ENCODE measurements at regions not wholly inside any gene's neighbourhood (a gene's known extent, or its start where the extent isn't known, plus 50 kb on each side); places are given as distances from the start of the nearest gene placed in this dataset.

DNA sequence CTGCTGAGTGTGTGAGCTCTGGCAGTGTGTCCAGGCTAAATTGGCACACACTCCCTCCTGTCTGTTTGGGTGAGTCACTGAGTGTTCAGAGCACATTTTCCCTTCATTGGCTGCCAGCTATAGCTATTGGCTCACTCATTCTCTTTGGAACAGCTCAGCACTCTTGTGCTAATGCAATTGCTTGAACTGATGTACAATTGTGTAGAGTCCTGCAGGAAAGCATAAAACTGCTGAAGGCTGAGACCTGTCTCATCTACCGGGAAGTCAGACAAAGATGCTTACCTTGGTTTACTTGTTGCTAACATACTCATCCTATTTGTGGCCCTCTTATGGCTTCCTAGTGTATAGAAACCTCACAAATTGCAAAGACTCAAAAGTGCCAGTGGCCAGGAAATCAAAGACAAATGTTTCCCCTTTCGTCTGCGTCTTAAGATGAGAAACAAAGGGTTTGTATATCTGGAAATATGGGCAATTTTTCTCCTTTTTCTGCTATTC, 351.0 kb downstream of the BCKDHB start:
- TF ChIP-seq ZFX (IDR thresholded peaks at IDR 0.05; ENCODE audit: borderline replicate concordance) = no peak
- TF ChIP-seq, protein P1, sequence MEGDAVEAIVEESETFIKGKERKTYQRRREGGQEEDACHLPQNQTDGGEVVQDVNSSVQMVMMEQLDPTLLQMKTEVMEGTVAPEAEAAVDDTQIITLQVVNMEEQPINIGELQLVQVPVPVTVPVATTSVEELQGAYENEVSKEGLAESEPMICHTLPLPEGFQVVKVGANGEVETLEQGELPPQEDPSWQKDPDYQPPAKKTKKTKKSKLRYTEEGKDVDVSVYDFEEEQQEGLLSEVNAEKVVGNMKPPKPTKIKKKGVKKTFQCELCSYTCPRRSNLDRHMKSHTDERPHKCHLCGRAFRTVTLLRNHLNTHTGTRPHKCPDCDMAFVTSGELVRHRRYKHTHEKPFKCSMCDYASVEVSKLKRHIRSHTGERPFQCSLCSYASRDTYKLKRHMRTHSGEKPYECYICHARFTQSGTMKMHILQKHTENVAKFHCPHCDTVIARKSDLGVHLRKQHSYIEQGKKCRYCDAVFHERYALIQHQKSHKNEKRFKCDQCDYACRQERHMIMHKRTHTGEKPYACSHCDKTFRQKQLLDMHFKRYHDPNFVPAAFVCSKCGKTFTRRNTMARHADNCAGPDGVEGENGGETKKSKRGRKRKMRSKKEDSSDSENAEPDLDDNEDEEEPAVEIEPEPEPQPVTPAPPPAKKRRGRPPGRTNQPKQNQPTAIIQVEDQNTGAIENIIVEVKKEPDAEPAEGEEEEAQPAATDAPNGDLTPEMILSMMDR (IDR thresholded peaks at IDR 0.05) = no peak
- no peak overlapping the region for H3K27ac ChIP-seq

DNA sequence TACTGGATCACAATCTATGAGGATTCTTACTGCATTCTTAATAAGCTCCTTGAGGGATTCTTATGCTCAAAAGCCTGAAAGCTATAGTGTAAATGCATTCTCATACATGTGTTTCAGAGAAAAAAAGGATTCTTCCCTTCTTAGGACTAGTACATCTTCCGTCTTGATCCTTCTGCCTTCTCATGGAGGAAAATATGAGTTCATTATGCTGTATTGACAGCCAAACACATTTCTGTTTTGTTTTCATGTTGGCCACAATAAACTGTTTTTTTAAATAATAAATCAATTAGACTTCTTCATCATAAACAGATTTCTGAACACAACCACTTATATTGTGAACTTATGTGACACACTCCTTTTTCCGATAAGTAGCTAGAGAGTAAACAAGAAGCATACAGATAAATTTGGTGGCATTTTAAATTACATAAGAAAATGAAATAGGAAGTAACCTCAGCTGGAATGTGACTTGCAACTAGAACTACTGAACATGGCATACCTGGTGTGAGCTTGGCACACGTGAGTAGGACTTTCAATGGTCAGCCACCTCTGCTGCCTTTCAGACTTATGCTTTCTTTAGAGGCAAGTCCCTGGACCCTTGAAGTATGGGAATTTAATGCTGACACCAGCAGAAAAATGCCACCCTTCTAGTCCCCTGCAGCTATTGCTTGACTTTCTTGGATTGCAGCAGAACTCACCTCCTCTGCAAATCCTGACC, 350.4 kb downstream of the BCKDHB start:
- no peak overlapping the region for H3K27ac ChIP-seq

DNA sequence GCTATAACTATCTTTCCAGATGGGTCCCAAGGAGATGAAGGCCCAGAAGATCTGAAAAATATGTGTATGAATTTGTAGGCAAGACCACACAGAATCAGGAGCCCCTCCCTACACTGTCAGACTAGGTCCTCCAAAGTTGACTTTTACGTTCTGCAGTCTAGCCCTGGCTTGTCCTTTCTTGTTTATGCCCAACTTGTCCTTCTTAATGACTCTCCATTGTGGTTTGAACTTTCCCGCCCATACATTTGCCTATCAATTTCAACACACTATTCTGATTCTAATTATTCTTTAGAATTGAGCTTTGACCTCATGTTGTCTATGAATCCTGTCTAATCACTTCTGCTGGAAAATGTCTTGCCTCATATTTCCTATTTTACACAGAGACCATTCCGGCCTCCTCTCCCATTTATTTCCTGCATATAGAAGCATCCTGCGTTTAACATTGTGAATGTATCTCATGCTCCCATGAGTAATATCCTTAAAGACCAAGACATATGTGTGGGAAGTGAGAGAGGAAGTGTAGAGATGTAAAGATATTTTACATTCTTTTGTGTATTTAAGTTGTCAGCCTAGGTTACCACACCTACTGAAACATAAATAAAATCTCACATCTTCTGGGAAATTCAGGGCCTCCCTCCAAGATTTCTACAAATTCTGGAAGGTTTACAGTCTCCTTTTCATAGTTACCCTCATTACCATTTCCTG, 348.3 kb downstream of the BCKDHB start:
- TF ChIP-seq, protein P1 (IDR thresholded peaks at IDR 0.05) = no peak
- no peak for TF ChIP-seq ZFX (IDR thresholded peaks at IDR 0.05; ENCODE audit: borderline replicate concordance)
- no peak overlapping the region for H3K27ac ChIP-seq

More for the DNA sequence above, 350.4 kb downstream of the BCKDHB start:
- TF ChIP-seq, protein P1 (IDR thresholded peaks at IDR 0.05) = no peak
- no peak for TF ChIP-seq ZFX (IDR thresholded peaks at IDR 0.05; ENCODE audit: borderline replicate concordance)

DNA sequence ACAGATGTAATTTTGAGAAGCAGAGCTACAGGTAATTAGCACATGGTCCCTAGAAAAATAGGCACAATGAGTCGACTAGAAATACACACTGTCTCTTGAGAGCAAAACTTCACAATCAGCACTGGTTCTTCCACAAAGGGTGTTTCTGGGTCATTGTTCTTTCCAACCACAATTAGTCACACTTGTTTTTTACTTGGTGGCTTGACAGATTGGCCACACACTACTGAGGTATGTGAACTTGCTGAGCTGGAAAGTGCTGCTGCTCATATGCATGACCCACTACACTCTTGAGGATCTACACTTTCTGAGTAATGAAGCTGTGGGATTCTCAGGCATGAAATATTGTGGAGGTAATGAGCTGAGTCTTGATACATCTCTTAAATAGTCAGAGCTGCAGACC, 347.7 kb downstream of the BCKDHB start:
- TF ChIP-seq, protein P1 (IDR thresholded peaks at IDR 0.05) = no peak
- TF ChIP-seq ZFX (IDR thresholded peaks at IDR 0.05; ENCODE audit: borderline replicate concordance) = no peak
- H3K27ac ChIP-seq = no peak overlapping the region

DNA sequence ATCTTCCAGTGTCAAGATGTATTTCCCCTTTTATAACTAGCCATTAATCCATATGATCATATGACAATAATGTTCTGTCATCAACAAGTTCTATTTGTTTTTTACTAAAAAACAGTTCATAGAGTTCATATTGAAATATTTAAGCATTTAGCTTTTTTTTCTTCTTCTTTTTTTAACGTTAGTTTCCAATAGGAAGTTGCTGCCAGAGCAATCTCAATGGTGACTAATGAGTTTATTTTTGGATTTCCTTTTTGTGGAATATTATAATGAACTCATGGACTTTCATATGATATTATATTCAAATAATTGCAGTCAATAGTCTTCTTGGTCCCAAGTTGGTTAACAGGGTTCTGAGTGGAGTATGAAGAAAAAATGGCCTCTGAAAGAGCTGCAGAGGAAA, 343.3 kb downstream of the BCKDHB start:
- no peak overlapping the region for H3K27ac ChIP-seq
- TF ChIP-seq, protein P1 (IDR thresholded peaks at IDR 0.05) = no peak
- TF ChIP-seq ZFX (IDR thresholded peaks at IDR 0.05; ENCODE audit: borderline replicate concordance) = no peak

DNA sequence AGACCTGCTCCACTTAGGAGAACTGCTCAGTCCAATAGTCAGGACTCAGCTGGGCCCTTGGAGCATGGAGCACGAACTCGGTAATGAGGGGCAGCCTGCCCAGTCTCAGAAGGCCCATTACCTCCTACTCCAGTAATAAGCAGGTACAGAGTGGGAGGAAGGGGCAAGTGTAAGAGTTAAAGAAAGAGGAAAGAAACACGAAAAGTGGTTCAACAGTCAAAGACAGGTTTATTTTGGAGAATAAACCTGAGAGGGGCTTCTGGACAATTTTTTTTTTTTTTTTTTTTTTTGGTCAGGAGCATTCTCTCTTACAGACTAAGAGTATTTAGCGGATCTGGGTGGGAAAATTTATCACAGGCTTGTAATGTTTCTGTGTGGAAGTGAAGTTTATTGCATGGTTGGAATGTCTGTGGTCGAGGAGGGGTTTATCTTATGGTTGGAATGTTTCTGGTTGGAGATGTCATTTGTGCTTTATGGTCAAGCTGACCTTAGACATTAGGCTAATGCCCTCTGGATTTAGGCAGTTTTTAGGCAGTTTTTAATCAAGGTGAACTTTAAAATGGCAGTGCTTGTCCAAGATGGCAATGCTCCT, 340.1 kb downstream of the BCKDHB start:
- no peak overlapping the region for H3K27ac ChIP-seq
- TF ChIP-seq, protein P1 (IDR thresholded peaks at IDR 0.05) = no peak
- TF ChIP-seq ZFX (IDR thresholded peaks at IDR 0.05; ENCODE audit: borderline replicate concordance) = no peak

All from 22Rv1 (cell line).